SU-DHL-6 (cell line): ENCODE measurements at regions not wholly inside any gene's neighbourhood (a gene's known extent, or its start where the extent isn't known, plus 50 kb on each side); places are given as distances from the start of the nearest gene placed in this dataset.

Experiments used
- EZH2phosphoT487 ChIP-seq: fragments of 200-600 bp; sonication (generic), shearing (Covaris generic); conservative IDR thresholded peaks from 2 replicates; pipeline ENCODE4 v1.6.1; 2018; ENCODE audit warnings: mild to moderate bottlenecking, antibody characterized with exemption, low read length, moderate library complexity, mixed read lengths
- TF ChIP-seq, protein P1 (sequence below): fragments of 200-600 bp; sonication (generic); IDR thresholded peaks from one replicate; pipeline ENCODE4 v1.5.1; 2017; ENCODE audit warnings: antibody characterized with exemption, mild to moderate bottlenecking, low read length, moderate library complexity; ENCODE audit not compliant: insufficient read depth, poor library complexity, severe bottlenecking

DNA sequence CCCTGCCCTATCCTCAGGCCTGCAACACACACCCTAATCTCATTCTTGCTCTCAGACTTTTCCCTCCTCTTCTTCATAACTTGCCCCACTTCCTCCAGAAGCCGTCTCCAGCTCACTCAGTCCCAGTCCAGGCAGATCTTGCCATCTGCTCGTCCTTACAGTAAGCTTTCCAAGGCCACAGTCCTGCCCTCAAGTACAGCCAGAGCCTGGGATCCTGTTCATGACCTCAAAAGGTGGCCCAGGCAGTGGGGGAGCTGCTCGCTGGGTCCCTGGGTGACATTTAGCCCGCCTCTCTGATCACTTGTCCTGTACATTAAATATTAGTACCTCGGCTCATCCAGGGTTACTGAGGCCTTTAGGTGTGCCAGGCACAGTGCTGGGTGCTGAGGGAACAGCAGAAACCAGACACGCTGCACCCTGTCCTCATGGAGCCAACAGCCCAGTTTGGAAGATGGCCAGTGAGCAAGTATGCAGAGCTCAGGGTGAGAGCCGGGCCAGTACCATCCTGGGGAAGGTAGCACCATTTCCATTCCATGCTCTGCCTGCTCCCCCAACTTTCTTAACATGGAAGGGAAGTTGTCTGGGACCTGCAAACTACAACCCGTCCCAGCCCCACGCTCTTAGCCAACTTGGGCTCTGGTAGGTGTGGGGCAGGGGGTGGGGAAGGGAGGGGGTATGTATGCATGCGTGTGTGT is 100.4 kb downstream of the C5orf15 start:
- TF ChIP-seq, protein P1, sequence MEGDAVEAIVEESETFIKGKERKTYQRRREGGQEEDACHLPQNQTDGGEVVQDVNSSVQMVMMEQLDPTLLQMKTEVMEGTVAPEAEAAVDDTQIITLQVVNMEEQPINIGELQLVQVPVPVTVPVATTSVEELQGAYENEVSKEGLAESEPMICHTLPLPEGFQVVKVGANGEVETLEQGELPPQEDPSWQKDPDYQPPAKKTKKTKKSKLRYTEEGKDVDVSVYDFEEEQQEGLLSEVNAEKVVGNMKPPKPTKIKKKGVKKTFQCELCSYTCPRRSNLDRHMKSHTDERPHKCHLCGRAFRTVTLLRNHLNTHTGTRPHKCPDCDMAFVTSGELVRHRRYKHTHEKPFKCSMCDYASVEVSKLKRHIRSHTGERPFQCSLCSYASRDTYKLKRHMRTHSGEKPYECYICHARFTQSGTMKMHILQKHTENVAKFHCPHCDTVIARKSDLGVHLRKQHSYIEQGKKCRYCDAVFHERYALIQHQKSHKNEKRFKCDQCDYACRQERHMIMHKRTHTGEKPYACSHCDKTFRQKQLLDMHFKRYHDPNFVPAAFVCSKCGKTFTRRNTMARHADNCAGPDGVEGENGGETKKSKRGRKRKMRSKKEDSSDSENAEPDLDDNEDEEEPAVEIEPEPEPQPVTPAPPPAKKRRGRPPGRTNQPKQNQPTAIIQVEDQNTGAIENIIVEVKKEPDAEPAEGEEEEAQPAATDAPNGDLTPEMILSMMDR: no peak
- no peak for TF ChIP-seq EZH2phosphoT487
